HepG2 (cell line): ENCODE measurements at regions not wholly inside any gene's neighbourhood (a gene's known extent, or its start where the extent isn't known, plus 50 kb on each side); places are given as distances from the start of the nearest gene placed in this dataset.

Source experiments
- ATF7-NPFF ChIP-seq: sonication (generic); formaldehyde crosslinking; IDR thresholded peaks from 2 replicates; pipeline ENCODE4 v1.8.1; 2023; ENCODE audit warnings: mild to moderate bottlenecking, low read depth, missing genetic modification reagents, moderate library complexity
- EP300 ChIP-seq, 3 experiments: sonication (generic) in 1 of 3; formaldehyde crosslinking in 1 of 3; IDR thresholded peaks; 2 replicates each; pipeline versions ENCODE4 v1.5.1 to v1.6.1; 2011 to 2020; ENCODE audit warnings: low read depth in 2 of 3, low read length in 2 of 3, borderline replicate concordance in 1 of 3, improper control_type of control experiment in 1 of 3, mild to moderate bottlenecking in 1 of 3, missing genetic modification reagents in 1 of 3, moderate library complexity in 1 of 3
- NBN ChIP-seq: fragments of 450-650 bp; conservative IDR thresholded peaks from 2 replicates; pipeline ENCODE4 v1.6.1; 2017
- U2AF1 ChIP-seq: fragments of 200-400 bp; formaldehyde crosslinking; optimal IDR thresholded peaks from 2 replicates; pipeline ENCODE3; 2017; ENCODE audit warnings: mild to moderate bottlenecking, low read depth, low read length
- ZNF274 ChIP-seq: sonication (generic); formaldehyde crosslinking; IDR thresholded peaks from 2 replicates; pipeline ENCODE4 v1.5.1; 2020; ENCODE audit warnings: mild to moderate bottlenecking, missing genetic modification reagents
- ZNF558 ChIP-seq: sonication (generic); formaldehyde crosslinking; IDR thresholded peaks from 2 replicates; pipeline ENCODE4 v1.9.0; 2022; ENCODE audit warnings: mild to moderate bottlenecking, missing genetic modification reagents, borderline replicate concordance
- TF ChIP-seq, protein P1 (sequence below): sonication (generic); formaldehyde crosslinking; IDR thresholded peaks from 2 replicates; pipeline ENCODE4 v1.4.0; 2020; ENCODE audit warnings: missing genetic modification reagents, borderline replicate concordance
- TF ChIP-seq, protein P2 (sequence below): sonication (generic); formaldehyde crosslinking; IDR thresholded peaks from 2 replicates; pipeline ENCODE4 v1.5.0; 2020; ENCODE audit warnings: mild to moderate bottlenecking, missing genetic modification reagents, moderate library complexity

DNA sequence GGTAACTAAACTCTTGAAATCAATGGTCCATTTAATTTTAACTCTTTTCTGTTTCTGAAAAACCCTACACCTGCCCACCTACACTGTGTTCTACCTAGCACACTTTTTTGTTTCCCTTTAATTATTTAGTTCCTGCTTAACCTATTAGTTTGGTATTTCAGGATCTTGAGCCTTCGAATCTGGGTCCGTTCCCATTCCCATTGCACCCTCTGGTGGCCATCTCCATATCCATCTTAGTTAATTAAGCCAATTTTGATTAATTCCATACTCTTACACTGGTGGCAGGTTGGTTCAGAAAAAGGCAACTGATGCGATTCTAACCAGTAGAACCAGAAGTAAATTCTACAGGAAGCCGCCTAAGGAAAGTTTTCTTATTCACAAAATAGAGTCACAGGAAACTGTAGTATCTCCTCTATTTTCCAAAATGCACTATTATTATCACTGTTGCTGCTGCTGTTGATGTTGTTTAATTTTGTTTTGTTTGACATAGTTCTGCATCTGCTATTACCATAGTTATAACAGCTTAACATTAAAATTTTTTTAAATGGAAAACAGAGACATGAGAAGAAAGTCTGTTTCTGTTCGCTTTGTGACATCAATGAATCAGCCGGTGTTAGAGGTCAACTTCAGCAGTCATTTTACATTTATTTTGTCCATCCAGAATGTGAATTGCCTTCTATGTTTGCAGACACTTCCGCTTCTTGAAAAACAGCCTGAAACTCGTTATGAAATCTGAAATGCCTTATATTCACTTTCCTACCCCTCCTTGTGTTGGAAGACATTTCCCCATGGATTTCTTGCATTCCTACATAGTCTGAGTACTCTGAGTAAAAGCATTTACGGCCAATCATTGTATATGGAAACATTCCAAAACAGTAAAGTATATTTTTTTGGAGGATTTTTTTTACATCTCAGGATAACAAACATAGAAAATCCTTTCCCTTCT, 115.5 kb upstream of the NCAM2 start:
- TF ChIP-seq ZNF558 (CRISPR knock-in tag): no peak
- TF ChIP-seq NBN: no peak
- TF ChIP-seq, protein P1, sequence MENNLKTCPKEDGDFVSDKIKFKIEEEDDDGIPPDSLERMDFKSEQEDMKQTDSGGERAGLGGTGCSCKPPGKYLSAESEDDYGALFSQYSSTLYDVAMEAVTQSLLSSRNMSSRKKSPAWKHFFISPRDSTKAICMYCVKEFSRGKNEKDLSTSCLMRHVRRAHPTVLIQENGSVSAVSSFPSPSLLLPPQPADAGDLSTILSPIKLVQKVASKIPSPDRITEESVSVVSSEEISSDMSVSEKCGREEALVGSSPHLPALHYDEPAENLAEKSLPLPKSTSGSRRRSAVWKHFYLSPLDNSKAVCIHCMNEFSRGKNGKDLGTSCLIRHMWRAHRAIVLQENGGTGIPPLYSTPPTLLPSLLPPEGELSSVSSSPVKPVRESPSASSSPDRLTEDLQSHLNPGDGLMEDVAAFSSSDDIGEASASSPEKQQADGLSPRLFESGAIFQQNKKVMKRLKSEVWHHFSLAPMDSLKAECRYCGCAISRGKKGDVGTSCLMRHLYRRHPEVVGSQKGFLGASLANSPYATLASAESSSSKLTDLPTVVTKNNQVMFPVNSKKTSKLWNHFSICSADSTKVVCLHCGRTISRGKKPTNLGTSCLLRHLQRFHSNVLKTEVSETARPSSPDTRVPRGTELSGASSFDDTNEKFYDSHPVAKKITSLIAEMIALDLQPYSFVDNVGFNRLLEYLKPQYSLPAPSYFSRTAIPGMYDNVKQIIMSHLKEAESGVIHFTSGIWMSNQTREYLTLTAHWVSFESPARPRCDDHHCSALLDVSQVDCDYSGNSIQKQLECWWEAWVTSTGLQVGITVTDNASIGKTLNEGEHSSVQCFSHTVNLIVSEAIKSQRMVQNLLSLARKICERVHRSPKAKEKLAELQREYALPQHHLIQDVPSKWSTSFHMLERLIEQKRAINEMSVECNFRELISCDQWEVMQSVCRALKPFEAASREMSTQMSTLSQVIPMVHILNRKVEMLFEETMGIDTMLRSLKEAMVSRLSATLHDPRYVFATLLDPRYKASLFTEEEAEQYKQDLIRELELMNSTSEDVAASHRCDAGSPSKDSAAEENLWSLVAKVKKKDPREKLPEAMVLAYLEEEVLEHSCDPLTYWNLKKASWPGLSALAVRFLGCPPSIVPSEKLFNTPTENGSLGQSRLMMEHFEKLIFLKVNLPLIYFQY (CRISPR knock-in tag): no peak
- TF ChIP-seq, protein P2, sequence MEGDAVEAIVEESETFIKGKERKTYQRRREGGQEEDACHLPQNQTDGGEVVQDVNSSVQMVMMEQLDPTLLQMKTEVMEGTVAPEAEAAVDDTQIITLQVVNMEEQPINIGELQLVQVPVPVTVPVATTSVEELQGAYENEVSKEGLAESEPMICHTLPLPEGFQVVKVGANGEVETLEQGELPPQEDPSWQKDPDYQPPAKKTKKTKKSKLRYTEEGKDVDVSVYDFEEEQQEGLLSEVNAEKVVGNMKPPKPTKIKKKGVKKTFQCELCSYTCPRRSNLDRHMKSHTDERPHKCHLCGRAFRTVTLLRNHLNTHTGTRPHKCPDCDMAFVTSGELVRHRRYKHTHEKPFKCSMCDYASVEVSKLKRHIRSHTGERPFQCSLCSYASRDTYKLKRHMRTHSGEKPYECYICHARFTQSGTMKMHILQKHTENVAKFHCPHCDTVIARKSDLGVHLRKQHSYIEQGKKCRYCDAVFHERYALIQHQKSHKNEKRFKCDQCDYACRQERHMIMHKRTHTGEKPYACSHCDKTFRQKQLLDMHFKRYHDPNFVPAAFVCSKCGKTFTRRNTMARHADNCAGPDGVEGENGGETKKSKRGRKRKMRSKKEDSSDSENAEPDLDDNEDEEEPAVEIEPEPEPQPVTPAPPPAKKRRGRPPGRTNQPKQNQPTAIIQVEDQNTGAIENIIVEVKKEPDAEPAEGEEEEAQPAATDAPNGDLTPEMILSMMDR (CRISPR knock-in tag): peak; percentile 17; the same call in 1 of the 2 replicates
- no peak for TF ChIP-seq ZNF274 (CRISPR knock-in tag)
- no peak for TF ChIP-seq ATF7-NPFF
- no peak for TF ChIP-seq U2AF1
- no peak for TF ChIP-seq EP300 (IDR thresholded peaks at IDR 0.05; ENCODE audit: low read depth in 2 of 2, low read length in 2 of 2)
- no peak for TF ChIP-seq EP300 (CRISPR knock-in tag; IDR thresholded peaks at IDR 0.05; ENCODE audit: borderline replicate concordance)
